Liver (tissue), 3 donors: ENCODE measurements at regions not wholly inside any gene's neighbourhood (a gene's known extent, or its start where the extent isn't known, plus 50 kb on each side); places are given as distances from the start of the nearest gene placed in this dataset.
A peak's percentile ranks its signal among the peaks of the same experiment; 100 is the strongest.

Experiments used
- EGR1 ChIP-seq, 2 donors: IDR thresholded peaks; 2 replicates each; pipeline ENCODE4 v1.6.1; 2016 to 2018; ENCODE audit warnings: antibody characterized with exemption in 2 of 2, low read depth in 2 of 2
- FOXA1 ChIP-seq: IDR thresholded peaks from 2 replicates; pipeline ENCODE4 v1.6.1; 2016; ENCODE audit warnings: antibody characterized with exemption
- FOXA2 ChIP-seq: IDR thresholded peaks from 2 replicates; pipeline ENCODE4 v1.6.1; 2016; ENCODE audit warnings: antibody characterized with exemption
- GABPA ChIP-seq, 2 donors: IDR thresholded peaks in 1 of 2; conservative IDR thresholded peaks in 1 of 2; 2 replicates each; pipeline ENCODE4 v1.6.1; 2016; ENCODE audit warnings: antibody characterized with exemption in 2 of 2, mild to moderate bottlenecking in 1 of 2, moderate library complexity in 1 of 2
- NR2F2 ChIP-seq: IDR thresholded peaks from 2 replicates; pipeline ENCODE4 v1.6.1; 2016; ENCODE audit warnings: antibody characterized with exemption
- RAD21 ChIP-seq, 2 donors: IDR thresholded peaks; 2 replicates each; pipeline ENCODE4 v1.6.1; 2016; ENCODE audit warnings: antibody characterized with exemption in 2 of 2, mild to moderate bottlenecking in 2 of 2
- RXRA ChIP-seq, 2 donors: IDR thresholded peaks; 2 replicates each; pipeline ENCODE4 v1.6.1; 2017 to 2018; ENCODE audit warnings: antibody characterized with exemption in 2 of 2, mild to moderate bottlenecking in 1 of 2
- TAF1 ChIP-seq: conservative IDR thresholded peaks from 2 replicates; pipeline ENCODE4 v1.6.1; 2016; ENCODE audit warnings: antibody characterized with exemption, mild to moderate bottlenecking
- TF ChIP-seq, protein P1 (sequence below): fragments of 150-350 bp; IDR thresholded peaks from 2 replicates; pipeline ENCODE4 v1.5.1; 2017; ENCODE audit warnings: improper control_type of control experiment, low read depth, low read length; ENCODE audit not compliant: missing input control
- TF ChIP-seq, protein P2 (sequence below): IDR thresholded peaks from 2 replicates; pipeline ENCODE4 v1.6.1; 2016; ENCODE audit warnings: antibody characterized with exemption
- TF ChIP-seq, protein P3 (sequence below): IDR thresholded peaks from 2 replicates; pipeline ENCODE4 v1.6.1; 2016; ENCODE audit warnings: antibody characterized with exemption, mild to moderate bottlenecking
- TF ChIP-seq, protein P4 (sequence below): IDR thresholded peaks from 2 replicates; pipeline ENCODE4 v1.6.1; 2016; ENCODE audit warnings: antibody characterized with exemption
- donor health status: healthy.
- donor health status: healthy.

DNA sequence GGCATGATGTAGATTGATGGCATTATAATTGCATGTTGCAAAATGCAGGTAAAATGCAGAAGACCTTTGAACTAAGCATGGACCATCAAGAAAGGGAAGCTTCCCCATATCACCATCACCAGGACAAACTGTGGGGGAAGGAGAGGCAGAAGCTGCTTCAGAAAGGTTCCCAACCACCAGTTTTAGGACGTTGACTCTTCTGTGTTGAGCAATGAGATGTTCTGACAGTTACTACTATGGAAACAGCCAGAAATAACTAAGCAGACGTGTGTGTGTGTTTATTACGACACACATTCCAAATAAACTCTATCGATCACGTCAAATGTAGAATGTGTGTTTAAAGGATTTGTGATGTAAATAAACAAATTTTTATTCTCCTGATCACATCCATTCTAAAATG is 110.2 kb upstream of the PLD5 start:
- TF ChIP-seq, protein P1, sequence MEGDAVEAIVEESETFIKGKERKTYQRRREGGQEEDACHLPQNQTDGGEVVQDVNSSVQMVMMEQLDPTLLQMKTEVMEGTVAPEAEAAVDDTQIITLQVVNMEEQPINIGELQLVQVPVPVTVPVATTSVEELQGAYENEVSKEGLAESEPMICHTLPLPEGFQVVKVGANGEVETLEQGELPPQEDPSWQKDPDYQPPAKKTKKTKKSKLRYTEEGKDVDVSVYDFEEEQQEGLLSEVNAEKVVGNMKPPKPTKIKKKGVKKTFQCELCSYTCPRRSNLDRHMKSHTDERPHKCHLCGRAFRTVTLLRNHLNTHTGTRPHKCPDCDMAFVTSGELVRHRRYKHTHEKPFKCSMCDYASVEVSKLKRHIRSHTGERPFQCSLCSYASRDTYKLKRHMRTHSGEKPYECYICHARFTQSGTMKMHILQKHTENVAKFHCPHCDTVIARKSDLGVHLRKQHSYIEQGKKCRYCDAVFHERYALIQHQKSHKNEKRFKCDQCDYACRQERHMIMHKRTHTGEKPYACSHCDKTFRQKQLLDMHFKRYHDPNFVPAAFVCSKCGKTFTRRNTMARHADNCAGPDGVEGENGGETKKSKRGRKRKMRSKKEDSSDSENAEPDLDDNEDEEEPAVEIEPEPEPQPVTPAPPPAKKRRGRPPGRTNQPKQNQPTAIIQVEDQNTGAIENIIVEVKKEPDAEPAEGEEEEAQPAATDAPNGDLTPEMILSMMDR = no peak
- no peak for TF ChIP-seq GABPA (IDR thresholded peaks at IDR 0.05 in 1 of 2, conservative IDR thresholded peaks at IDR 0.05 in 1 of 2)
- TF ChIP-seq, protein P2, sequence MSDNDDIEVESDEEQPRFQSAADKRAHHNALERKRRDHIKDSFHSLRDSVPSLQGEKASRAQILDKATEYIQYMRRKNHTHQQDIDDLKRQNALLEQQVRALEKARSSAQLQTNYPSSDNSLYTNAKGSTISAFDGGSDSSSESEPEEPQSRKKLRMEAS = no peak
- TF ChIP-seq RAD21 (IDR thresholded peaks at IDR 0.05) = no peak
- no peak for TF ChIP-seq TAF1
- TF ChIP-seq, protein P3, sequence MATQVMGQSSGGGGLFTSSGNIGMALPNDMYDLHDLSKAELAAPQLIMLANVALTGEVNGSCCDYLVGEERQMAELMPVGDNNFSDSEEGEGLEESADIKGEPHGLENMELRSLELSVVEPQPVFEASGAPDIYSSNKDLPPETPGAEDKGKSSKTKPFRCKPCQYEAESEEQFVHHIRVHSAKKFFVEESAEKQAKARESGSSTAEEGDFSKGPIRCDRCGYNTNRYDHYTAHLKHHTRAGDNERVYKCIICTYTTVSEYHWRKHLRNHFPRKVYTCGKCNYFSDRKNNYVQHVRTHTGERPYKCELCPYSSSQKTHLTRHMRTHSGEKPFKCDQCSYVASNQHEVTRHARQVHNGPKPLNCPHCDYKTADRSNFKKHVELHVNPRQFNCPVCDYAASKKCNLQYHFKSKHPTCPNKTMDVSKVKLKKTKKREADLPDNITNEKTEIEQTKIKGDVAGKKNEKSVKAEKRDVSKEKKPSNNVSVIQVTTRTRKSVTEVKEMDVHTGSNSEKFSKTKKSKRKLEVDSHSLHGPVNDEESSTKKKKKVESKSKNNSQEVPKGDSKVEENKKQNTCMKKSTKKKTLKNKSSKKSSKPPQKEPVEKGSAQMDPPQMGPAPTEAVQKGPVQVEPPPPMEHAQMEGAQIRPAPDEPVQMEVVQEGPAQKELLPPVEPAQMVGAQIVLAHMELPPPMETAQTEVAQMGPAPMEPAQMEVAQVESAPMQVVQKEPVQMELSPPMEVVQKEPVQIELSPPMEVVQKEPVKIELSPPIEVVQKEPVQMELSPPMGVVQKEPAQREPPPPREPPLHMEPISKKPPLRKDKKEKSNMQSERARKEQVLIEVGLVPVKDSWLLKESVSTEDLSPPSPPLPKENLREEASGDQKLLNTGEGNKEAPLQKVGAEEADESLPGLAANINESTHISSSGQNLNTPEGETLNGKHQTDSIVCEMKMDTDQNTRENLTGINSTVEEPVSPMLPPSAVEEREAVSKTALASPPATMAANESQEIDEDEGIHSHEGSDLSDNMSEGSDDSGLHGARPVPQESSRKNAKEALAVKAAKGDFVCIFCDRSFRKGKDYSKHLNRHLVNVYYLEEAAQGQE = no peak
- no peak for TF ChIP-seq FOXA1
- no peak for TF ChIP-seq EGR1 (IDR thresholded peaks at IDR 0.05; ENCODE audit: low read depth in 2 of 2)
- peak in 1 of 2 donors; percentile 40 for TF ChIP-seq RXRA (IDR thresholded peaks at IDR 0.05)
- TF ChIP-seq FOXA2 = no peak
- TF ChIP-seq, protein P4, sequence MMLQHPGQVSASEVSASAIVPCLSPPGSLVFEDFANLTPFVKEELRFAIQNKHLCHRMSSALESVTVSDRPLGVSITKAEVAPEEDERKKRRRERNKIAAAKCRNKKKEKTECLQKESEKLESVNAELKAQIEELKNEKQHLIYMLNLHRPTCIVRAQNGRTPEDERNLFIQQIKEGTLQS = no peak
- TF ChIP-seq NR2F2 = no peak
